Body of pancreas (tissue), 4 donors: ENCODE measurements at regions not wholly inside any gene's neighbourhood (a gene's known extent, or its start where the extent isn't known, plus 50 kb on each side); places are given as distances from the start of the nearest gene placed in this dataset.

Source experiments
- POLR2A ChIP-seq, 3 donors: fragments of 450-650 bp; IDR thresholded peaks; one replicate each; pipeline ENCODE4 v1.6.1; 2016; ENCODE audit warnings: antibody characterized with exemption in 3 of 3, mild to moderate bottlenecking in 2 of 3
- TF ChIP-seq, protein P1 (sequence below), 7 experiments: fragments of 450-650 bp in 4 of 7; fragments of 200-600 bp in 3 of 7; sonication (generic) in 3 of 7; IDR thresholded peaks; one replicate each; pipeline ENCODE4 v1.5.1; 2016 to 2019; ENCODE audit warnings: antibody characterized with exemption in 7 of 7

DNA sequence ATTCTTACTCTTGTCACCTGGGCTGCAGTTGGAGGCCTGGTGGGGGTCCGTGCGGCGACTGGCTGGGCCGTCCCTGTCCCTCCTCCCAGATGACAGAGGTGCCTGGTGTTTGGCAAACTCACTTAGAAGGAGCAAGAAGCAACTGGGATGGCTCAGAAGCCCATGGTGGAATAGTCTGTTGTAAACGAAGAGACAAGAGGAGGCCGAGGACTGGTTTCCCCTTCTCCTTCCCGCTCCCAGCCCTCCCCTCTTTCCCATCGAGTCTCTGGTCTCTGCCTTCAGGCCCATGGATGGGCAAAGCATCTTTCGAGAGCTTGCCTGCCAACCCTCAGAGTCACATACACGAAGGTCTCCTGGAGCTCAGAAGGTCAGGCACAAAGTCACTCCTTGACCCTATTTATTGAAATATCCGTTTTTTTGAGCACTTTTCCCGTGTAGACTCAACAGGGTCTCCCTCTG, 364.4 kb downstream of the SEC14L1 start:
- TF ChIP-seq, protein P1, sequence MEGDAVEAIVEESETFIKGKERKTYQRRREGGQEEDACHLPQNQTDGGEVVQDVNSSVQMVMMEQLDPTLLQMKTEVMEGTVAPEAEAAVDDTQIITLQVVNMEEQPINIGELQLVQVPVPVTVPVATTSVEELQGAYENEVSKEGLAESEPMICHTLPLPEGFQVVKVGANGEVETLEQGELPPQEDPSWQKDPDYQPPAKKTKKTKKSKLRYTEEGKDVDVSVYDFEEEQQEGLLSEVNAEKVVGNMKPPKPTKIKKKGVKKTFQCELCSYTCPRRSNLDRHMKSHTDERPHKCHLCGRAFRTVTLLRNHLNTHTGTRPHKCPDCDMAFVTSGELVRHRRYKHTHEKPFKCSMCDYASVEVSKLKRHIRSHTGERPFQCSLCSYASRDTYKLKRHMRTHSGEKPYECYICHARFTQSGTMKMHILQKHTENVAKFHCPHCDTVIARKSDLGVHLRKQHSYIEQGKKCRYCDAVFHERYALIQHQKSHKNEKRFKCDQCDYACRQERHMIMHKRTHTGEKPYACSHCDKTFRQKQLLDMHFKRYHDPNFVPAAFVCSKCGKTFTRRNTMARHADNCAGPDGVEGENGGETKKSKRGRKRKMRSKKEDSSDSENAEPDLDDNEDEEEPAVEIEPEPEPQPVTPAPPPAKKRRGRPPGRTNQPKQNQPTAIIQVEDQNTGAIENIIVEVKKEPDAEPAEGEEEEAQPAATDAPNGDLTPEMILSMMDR (IDR thresholded peaks at IDR 0.05): no peak
- TF ChIP-seq POLR2A (IDR thresholded peaks at IDR 0.05): no peak
